Kidney tubule cell (primary cell): ENCODE measurements at regions not wholly inside any gene's neighbourhood (a gene's known extent, or its start where the extent isn't known, plus 50 kb on each side); places are given as distances from the start of the nearest gene placed in this dataset.
"Not testable (repeated sequence)": the region's sequence is repeated elsewhere in the genome, so short reads cannot be mapped to it uniquely, and the experiment has no call there.

Source experiments
- DNase-seq: peaks from one replicate; pipeline ENCODE4 v3.0.0-alpha.2; 2018; ENCODE audit warnings: low spot score

DNA sequence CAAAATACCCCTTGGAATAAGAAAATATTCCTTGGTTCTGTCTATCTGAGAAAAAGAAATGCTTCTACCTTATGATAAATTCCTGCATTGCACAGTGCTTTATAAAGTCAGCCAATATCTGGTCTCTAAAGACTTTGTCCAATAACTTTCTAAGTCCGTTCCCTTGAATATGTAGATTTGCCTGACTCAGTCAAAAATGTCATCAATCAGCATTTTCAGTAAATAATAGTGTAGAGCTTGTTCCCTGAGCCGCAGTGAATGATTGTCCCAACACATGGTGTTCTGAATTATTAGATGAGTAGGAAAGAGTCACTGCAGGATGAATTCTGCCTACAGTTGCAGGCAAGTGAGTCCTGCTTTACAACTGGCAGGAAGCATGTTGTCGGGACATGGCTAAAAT lies 316.8 kb upstream of the RBMS1 start:
- DNase-seq, result no peak

- DNase-seq, result no peak
Measured at GRCh38 chr2:160812830-160813505, 319.4 kb upstream of the RBMS1 start.

DNA sequence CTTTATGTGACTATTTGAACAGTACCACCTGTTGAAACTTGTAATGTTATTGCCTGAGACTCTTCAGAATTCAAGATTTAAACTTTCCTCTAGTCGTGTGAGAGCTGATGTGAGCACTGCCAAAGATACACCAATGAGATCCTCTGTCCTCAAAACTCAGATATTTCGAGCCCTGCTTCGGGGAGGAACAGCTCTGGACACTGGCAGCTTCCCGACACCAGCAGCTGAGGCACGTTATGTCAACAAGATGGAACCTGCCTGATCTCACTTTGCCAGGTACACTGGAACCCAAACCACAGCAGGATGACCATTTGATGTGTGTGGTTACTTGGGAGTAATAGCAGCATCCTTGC lies 319.9 kb upstream of the RBMS1 start:
- no peak for DNase-seq

GRCh38 chr2:160816916-160817499 lies 323.4 kb upstream of the RBMS1 start:
- no peak for DNase-seq

DNA sequence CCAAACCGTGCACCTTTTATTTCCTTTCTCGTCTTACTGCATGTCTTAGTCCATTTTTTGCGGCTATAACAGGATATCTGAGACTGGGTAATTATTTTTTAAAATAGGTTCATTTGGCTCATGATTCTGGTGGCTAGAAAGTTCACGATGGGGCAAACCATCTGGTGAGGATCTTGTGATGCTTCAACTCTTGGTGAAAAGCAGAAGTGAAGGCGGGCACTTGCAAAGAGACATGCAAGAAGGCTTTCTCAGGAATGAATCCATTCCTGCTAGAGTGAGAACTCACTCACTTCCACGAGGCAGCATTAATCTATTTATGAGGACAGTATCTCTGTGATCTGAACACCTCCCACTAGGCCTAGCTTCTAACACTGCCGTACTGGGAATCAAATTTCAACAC lies 327.1 kb upstream of the RBMS1 start:
- no peak for DNase-seq

- no peak for DNase-seq
Measured at GRCh38 chr2:160822006-160822405, 328.4 kb upstream of the RBMS1 start.

DNA sequence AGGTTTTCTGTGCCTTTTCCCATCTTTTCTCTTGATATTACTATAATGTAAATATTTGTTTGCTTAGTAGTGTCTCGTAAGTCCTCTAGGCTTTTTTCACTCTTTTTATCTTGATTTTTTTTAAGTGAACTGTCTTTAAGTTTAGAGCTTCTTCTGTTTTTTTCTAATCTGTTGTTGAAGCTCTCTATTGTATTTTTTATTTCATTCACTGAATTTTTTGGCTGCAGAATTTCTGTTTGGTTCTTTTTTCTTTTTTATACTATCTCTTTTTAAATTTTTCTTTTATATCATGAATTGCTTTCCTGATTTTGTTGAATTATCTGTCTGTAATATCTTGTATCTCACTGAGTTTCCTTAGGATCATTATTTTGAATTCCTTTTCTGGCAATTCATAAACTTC lies 331.8 kb upstream of the RBMS1 start:
- DNase-seq, result no peak

- DNase-seq, result no peak
Measured at GRCh38 chr2:160826496-160826895, 332.9 kb upstream of the RBMS1 start.

DNA sequence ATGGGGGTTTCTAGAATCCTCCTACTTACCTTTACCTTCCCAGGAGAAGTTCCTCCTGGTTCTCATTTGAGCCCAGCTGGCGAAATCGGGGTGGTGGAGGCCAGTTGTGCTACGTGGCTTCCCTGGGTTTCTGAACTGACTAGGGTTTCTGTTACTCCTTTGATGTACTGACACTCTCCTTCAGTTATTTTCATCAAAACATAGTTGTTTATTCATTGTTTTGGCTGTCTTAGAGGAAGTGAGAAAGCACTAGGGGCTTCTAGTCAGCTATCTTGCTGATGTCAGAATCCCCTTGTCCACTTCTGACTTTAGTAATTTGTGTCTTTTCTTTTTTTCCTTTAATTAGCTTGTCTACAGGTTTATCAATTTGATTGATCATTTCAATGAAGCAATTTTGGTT lies 332.2 kb upstream of the TANK start:
- no peak for DNase-seq

- DNase-seq, result not testable (repeated sequence)
Measured at GRCh38 chr2:160832381-160832780, 327.8 kb upstream of the TANK start.

- no peak for DNase-seq
Measured at GRCh38 chr2:160835166-160835565, 325.1 kb upstream of the TANK start.

DNA sequence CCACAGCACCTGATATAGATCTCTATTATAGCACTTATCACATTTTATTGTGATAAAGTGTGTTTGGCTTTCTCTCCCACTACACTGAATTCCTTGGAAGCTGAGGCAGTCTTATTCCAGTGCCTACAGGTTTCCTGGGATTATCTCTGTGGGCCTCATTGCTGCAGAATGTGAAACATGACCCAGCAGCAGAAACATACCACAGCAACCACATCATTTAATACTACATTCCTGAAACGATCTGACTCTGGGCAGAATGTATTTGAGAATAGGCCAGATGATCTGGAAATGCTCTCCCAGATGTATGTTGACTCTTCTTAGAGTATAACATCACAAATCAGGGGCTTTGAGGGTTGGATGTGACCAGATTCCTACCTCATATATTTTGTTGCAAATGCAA lies 323.5 kb upstream of the TANK start:
- peak; percentile 81 for DNase-seq

- DNase-seq, result no peak
Measured at GRCh38 chr2:160837416-160837815, 322.8 kb upstream of the TANK start.

GRCh38 chr2:160838147-160838546 lies 322.1 kb upstream of the TANK start:
- no peak for DNase-seq

DNA sequence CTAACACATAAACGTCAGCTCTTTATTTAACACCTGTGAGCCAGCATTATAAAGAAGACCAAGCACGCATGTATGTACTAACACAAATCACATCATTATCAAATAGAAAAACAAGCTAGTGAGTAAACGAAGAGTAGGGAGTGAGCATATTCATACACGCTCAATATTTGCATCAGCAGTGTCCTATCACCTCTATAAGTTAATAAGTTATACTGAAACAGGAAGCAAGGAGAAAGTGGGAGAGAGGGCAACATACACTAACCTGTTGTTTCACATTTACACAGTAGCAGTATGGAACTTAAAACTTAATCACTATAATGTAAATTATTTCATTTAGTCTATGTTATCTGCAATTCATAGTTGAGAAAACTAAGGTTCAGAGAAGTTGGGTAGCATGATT lies 321.5 kb upstream of the TANK start:
- no peak for DNase-seq

DNA sequence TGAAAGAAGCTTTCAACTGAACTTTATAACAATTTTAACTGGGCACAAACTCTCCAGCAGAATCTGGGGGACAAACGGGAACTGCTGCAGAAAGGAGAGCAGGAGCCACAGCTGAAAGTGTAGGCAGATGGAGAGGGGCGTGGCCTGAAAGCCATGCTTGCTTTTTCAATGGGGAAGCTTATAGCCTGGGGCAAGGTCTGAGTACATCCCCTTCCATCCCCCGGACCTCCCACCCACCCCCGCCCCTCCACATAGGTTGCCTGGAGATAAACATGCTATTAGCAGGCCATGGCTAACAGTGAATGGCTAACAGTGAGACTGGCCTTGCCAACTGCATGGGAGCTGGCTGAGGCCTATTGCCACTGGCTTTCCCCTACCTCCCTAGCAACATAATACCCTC lies 317.9 kb upstream of the TANK start:
- no peak for DNase-seq

GRCh38 chr2:160859096-160859495 lies 301.1 kb upstream of the TANK start:
- DNase-seq, result no peak

- no peak for DNase-seq
Measured at GRCh38 chr2:160862226-160862625, 298.0 kb upstream of the TANK start.

GRCh38 chr2:160868891-160869290 lies 291.3 kb upstream of the TANK start:
- no peak for DNase-seq

GRCh38 chr2:160869411-160869810 lies 290.8 kb upstream of the TANK start:
- DNase-seq, result peak; percentile 15

- DNase-seq, result no peak
Measured at GRCh38 chr2:160870729-160871465, 289.3 kb upstream of the TANK start.

GRCh38 chr2:160871953-160872352 lies 288.3 kb upstream of the TANK start:
- no peak for DNase-seq

DNA sequence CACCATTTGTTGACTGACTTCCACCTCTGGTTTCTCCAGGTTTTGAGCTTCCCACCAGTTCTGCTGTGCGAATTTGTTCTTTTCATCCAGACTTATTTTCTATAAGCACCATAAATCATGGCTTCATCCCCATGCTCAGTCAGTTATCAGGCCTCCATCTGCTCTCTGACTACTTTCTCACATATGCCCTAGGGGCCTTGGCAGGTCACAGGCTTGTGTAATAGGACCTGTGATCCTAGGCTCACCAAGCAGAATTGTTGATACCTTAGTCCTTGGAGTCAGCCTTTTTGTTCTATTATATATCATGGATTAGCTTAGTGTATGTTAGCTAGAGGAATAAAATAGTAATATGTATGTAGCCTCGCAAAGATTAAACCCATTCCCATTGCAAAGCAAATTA lies 284.2 kb upstream of the TANK start:
- no peak for DNase-seq

DNA sequence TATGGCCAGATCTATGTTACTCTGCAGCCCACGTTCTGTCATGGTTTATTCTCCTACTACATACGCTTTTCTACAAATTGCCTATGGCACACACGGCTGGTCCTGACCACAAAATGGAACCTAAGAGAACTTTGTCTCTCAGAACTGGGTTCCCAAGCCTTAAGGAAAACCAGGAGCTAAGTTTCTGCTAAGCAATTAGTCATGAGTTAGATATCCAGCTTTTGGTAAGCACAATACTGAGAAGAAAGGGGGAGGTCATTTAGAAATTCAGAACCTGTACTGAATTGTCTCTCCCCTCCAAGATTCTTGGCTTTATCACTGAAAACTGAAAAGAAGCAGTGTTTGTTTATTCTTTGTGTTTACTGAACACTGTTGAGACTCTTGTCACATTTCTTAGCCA lies 283.5 kb upstream of the TANK start:
- DNase-seq, result peak; percentile 12
